ENCODE measurements at regions not wholly inside any gene's neighbourhood (a gene's known extent, or its start where the extent isn't known, plus 50 kb on each side); places are given as distances from the start of the nearest gene placed in this dataset.

DNA sequence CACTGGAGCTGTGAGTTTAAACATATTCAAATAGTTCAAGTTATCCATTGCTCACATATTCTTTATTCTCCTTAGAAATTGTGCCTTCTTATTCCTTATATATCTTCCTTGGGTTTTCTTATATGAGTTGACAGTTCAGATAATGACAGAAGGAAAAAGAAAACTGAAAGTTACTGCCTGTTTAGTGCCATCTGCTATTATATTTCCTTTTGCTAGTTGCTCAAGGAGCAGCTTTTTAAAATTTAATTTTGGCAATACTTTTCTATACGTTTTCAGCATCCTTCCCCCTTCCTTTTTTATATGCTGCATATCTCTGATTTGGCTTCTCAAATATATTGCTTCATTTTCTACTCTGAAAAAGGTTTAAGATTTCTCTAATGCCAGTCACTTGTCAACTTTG, 903.1 kb upstream of the SPRY2 start:
- ATAC-seq: no peak
- Histone ChIP-seq H3K4me2 (ENCODE audit: control insufficient read depth, insufficient read depth) (no peak overlapping the region), H3K36me3 (ENCODE audit: control insufficient read depth in 2 of 2, insufficient read depth in 2 of 2, low read length in 1 of 2) (no peaks in the 10 kb centered on the region), H4K20me1 (ENCODE audit: control insufficient read depth, insufficient read depth) (no peaks in the 10 kb centered on the region), H3K79me2 (ENCODE audit: control insufficient read depth, insufficient read depth, low read length) (no peaks in the 10 kb centered on the region), H3K9me3 (replicated peaks; ENCODE audit: control insufficient read depth, insufficient read depth, low read length) (no peaks in the 10 kb centered on the region), H3K9ac (ENCODE audit: control insufficient read depth, insufficient read depth, low read length) (no peak overlapping the region), H3K4me1 (ENCODE audit: control insufficient read depth, insufficient read depth, low read length) (no peaks in the 10 kb centered on the region), H3K27ac (ENCODE audit: control insufficient read depth, insufficient read depth) (no peak overlapping the region), H3K4me3 (no peak overlapping the region), H3K27me3 (replicated peaks in 1 of 2; ENCODE audit: control insufficient read depth in 2 of 2, insufficient read depth in 2 of 2, low read length in 1 of 2) (no peaks in the 10 kb centered on the region), H2AFZ (ENCODE audit: control insufficient read depth, low read depth, low read length) (no peak overlapping the region)
- RAD21 ChIA-PET (ENCODE audit: unreplicated experiment): no interaction called here
- 0% methylated on average over 1 of the region's 1 CpG for WGBS (ENCODE audit: insufficient coverage, insufficient replicate concordance, low lambda C conversion rate, missing lambda C conversion rate)
- TF ChIP-seq, protein P1, sequence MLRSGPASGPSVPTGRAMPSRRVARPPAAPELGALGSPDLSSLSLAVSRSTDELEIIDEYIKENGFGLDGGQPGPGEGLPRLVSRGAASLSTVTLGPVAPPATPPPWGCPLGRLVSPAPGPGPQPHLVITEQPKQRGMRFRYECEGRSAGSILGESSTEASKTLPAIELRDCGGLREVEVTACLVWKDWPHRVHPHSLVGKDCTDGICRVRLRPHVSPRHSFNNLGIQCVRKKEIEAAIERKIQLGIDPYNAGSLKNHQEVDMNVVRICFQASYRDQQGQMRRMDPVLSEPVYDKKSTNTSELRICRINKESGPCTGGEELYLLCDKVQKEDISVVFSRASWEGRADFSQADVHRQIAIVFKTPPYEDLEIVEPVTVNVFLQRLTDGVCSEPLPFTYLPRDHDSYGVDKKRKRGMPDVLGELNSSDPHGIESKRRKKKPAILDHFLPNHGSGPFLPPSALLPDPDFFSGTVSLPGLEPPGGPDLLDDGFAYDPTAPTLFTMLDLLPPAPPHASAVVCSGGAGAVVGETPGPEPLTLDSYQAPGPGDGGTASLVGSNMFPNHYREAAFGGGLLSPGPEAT (IDR thresholded peaks at IDR 0.05; ENCODE audit: low read depth): no peak
- TF ChIP-seq JUND (IDR thresholded peaks at IDR 0.05; ENCODE audit: low read depth, low read length) (no peak), SREBF2 (IDR thresholded peaks at IDR 0.05; ENCODE audit: low read length) (no peak), KLF5 (IDR thresholded peaks at IDR 0.05; ENCODE audit: partially characterized antibody) (no peak), TCF3 (IDR thresholded peaks at IDR 0.05; ENCODE audit: borderline replicate concordance, insufficient read depth, low read depth, low read length) (no peak)
- TF ChIP-seq, protein P2, sequence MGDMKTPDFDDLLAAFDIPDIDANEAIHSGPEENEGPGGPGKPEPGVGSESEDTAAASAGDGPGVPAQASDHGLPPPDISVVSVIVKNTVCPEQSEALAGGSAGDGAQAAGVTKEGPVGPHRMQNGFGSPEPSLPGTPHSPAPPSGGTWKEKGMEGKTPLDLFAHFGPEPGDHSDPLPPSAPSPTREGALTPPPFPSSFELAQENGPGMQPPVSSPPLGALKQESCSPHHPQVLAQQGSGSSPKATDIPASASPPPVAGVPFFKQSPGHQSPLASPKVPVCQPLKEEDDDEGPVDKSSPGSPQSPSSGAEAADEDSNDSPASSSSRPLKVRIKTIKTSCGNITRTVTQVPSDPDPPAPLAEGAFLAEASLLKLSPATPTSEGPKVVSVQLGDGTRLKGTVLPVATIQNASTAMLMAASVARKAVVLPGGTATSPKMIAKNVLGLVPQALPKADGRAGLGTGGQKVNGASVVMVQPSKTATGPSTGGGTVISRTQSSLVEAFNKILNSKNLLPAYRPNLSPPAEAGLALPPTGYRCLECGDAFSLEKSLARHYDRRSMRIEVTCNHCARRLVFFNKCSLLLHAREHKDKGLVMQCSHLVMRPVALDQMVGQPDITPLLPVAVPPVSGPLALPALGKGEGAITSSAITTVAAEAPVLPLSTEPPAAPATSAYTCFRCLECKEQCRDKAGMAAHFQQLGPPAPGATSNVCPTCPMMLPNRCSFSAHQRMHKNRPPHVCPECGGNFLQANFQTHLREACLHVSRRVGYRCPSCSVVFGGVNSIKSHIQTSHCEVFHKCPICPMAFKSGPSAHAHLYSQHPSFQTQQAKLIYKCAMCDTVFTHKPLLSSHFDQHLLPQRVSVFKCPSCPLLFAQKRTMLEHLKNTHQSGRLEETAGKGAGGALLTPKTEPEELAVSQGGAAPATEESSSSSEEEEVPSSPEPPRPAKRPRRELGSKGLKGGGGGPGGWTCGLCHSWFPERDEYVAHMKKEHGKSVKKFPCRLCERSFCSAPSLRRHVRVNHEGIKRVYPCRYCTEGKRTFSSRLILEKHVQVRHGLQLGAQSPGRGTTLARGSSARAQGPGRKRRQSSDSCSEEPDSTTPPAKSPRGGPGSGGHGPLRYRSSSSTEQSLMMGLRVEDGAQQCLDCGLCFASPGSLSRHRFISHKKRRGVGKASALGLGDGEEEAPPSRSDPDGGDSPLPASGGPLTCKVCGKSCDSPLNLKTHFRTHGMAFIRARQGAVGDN (IDR thresholded peaks at IDR 0.05): no peak
- TF ChIP-seq, protein P3, sequence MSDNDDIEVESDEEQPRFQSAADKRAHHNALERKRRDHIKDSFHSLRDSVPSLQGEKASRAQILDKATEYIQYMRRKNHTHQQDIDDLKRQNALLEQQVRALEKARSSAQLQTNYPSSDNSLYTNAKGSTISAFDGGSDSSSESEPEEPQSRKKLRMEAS (IDR thresholded peaks at IDR 0.05; ENCODE audit: low read depth, low read length): no peak
- no peak for FAIRE-seq
- no peak for DNase-seq (ENCODE audit: low read depth, low spot score)
- intact Hi-C loops (cut with micrococcal nuclease; ENCODE audit: unreplicated experiment) (no loop called here), in situ Hi-C loops (cut with MboI) (no loop called here)
- no TSS peak for BruUV-seq (replicated peaks)
- SMC1A ChIA-PET (ENCODE audit: uncharacterized antibody, unreplicated experiment): interaction anchor here (0.8 kb wide), 2 partner anchors 14 to 1307 kb away, joined by 3 read pairs; no protein-coding TSS in a partner anchor
- POLR2A ChIA-PET: no interaction called here
- CTCF ChIA-PET: no interaction called here

Data from GM12878 (cell line).